A549 (cell line): ENCODE measurements at regions not wholly inside any gene's neighbourhood (a gene's known extent, or its start where the extent isn't known, plus 50 kb on each side); places are given as distances from the start of the nearest gene placed in this dataset.

Experiments used
- ATAC-seq, 2 experiments: fragments of 200-7000 bp in 1 of 2; fragments of >200 bp in 1 of 2; cut with Nextera tagmentation in 1 of 2; cut with Tn5 transposase in 1 of 2; 3 replicates each; pipeline versions ENCODE4 v1.8.0 to v1.9.1; 2018 to 2020; ENCODE audit warnings: mild to moderate bottlenecking in 1 of 2, moderate library complexity in 1 of 2
- CTCF ChIA-PET: fragments of 300-600 bp; sonication (Branson Sonifier 250); formaldehyde crosslinking; extraction: SDS; loops from one replicate; lab custom pipeline; 2021; ENCODE audit warnings: antibody characterized with exemption, inconsistent platforms; lab: Yijun Ruan, JAX
- POLR2A ChIA-PET: fragments of 350-600 bp; formaldehyde crosslinking; extraction: SDS; loops from one replicate; lab custom pipeline; 2021; ENCODE audit warnings: antibody characterized with exemption, inconsistent platforms; lab: Yijun Ruan, JAX
- DNase-seq, 2 experiments: peaks; one replicate each; pipeline versions ENCODE4 v3.0.0 to v3.0.0-alpha.2; 2011 to 2016; ENCODE audit warnings: low read depth in 1 of 2, low spot score in 1 of 2
- FAIRE-seq: peaks from 2 replicates; lab custom pipeline; 2011; peaks lifted over from hg19 to GRCh38; lab: Jason Lieb, UNC
- H3K27ac ChIP-seq, 2 experiments: fragments of >200 bp; sonication (Bioruptor Twin); formaldehyde crosslinking; 3 replicates each; pipeline ENCODE4 v1.5.1; 2016 to 2017
- H3K4me1 ChIP-seq: fragments of >200 bp; sonication (Bioruptor Twin); formaldehyde crosslinking; 3 replicates; pipeline ENCODE4 v1.6.1; 2016
- H3K4me2 ChIP-seq: fragments of >200 bp; sonication (Bioruptor Twin); formaldehyde crosslinking; 3 replicates; pipeline ENCODE4 v1.6.1; 2016
- H3K4me3 ChIP-seq: fragments of >200 bp; sonication (Bioruptor Twin); formaldehyde crosslinking; 3 replicates; pipeline ENCODE4 v1.5.1; 2016
- H3K9me3 ChIP-seq: fragments of >200 bp; sonication (Bioruptor Twin); formaldehyde crosslinking; 3 replicates; pipeline ENCODE4 v1.6.1; 2016
- BCL3 ChIP-seq: fragments of >200 bp; sonication (Bioruptor Twin); formaldehyde crosslinking; IDR thresholded peaks from 3 replicates; pipeline ENCODE4 v1.6.1; 2016
- E2F6 ChIP-seq: IDR thresholded peaks from 2 replicates; pipeline ENCODE4 v1.6.1; 2012; ENCODE audit warnings: low read depth, borderline replicate concordance
- EHF ChIP-seq: fragments of 250-450 bp; sonication (Bioruptor Pico); IDR thresholded peaks from 2 replicates; pipeline ENCODE4 v1.5.0; 2020; ENCODE audit warnings: mild to moderate bottlenecking
- FOSB ChIP-seq: fragments of 250-450 bp; sonication (Bioruptor Pico); IDR thresholded peaks from 2 replicates; pipeline ENCODE4 v1.5.0; 2020; ENCODE audit warnings: mild to moderate bottlenecking, moderate library complexity
- FOXS1 ChIP-seq: fragments of 250-450 bp; sonication (Bioruptor Pico); IDR thresholded peaks from 2 replicates; pipeline ENCODE4 v1.5.0; 2020; ENCODE audit warnings: mild to moderate bottlenecking, moderate library complexity
- GATA3 ChIP-seq: IDR thresholded peaks from 2 replicates; pipeline ENCODE4 v1.6.1; 2012; ENCODE audit warnings: borderline replicate concordance
- HMGXB4 ChIP-seq: fragments of 250-450 bp; sonication (Bioruptor Pico); IDR thresholded peaks from 2 replicates; pipeline ENCODE4 v1.5.0; 2021; ENCODE audit warnings: mild to moderate bottlenecking, moderate library complexity, borderline replicate concordance
- HOXB13 ChIP-seq: fragments of 250-450 bp; sonication (Bioruptor Pico); IDR thresholded peaks from 2 replicates; pipeline ENCODE4 v1.5.0; 2020; ENCODE audit warnings: low read depth, mild to moderate bottlenecking, moderate library complexity
- KDM1A ChIP-seq: fragments of 200-600 bp; sonication (generic); IDR thresholded peaks from 2 replicates; pipeline ENCODE4 v1.6.1; 2016; ENCODE audit warnings: low read depth, mild to moderate bottlenecking
- KDM5A ChIP-seq: fragments of 200-600 bp; sonication (generic); IDR thresholded peaks from 2 replicates; pipeline ENCODE4 v1.6.1; 2016; ENCODE audit warnings: antibody characterized with exemption, mild to moderate bottlenecking
- MAFK ChIP-seq: fragments of 450-650 bp; IDR thresholded peaks from 2 replicates; pipeline ENCODE4 v1.6.1; 2014; ENCODE audit not compliant: partially characterized antibody
- MAX ChIP-seq: IDR thresholded peaks from 2 replicates; pipeline ENCODE4 v1.6.1; 2012
- MAZ ChIP-seq: fragments of 150-350 bp; IDR thresholded peaks from 2 replicates; pipeline ENCODE4 v1.6.1; 2014; ENCODE audit warnings: antibody characterized with exemption, low read depth, low read length, borderline replicate concordance
- NFE2L2 ChIP-seq: fragments of 150-350 bp; conservative IDR thresholded peaks from 2 replicates; pipeline ENCODE4 v1.6.1; 2014; ENCODE audit warnings: low read length
- NR3C1 ChIP-seq: fragments of >200 bp; sonication (Bioruptor Twin); formaldehyde crosslinking; IDR thresholded peaks from 3 replicates; pipeline ENCODE4 v1.6.1; 2017
- POLR2AphosphoS2 ChIP-seq: conservative IDR thresholded peaks from 2 replicates; pipeline ENCODE4 v1.6.1; 2012; ENCODE audit warnings: low read length, improper control_type of control experiment, inconsistent platforms
- RARB ChIP-seq: fragments of 250-450 bp; sonication (Bioruptor Pico); IDR thresholded peaks from 2 replicates; pipeline ENCODE4 v1.8.0; 2021; ENCODE audit warnings: mild to moderate bottlenecking, moderate library complexity
- RCOR1 ChIP-seq: fragments of 150-350 bp; IDR thresholded peaks from 2 replicates; pipeline ENCODE4 v1.6.1; 2014; ENCODE audit warnings: antibody characterized with exemption, low read length, low read depth
- USF2 ChIP-seq: fragments of 450-650 bp; IDR thresholded peaks from 2 replicates; pipeline ENCODE4 v1.6.1; 2014; ENCODE audit warnings: antibody characterized with exemption
- ZC3H11A ChIP-seq: fragments of 450-650 bp; IDR thresholded peaks from 2 replicates; pipeline ENCODE4 v1.6.1; 2014; ENCODE audit warnings: antibody characterized with exemption, mild to moderate bottlenecking
- WGBS: methylation state at CpG from one replicate; pipeline ENCODE4 v1.1.6; 2017; ENCODE audit errors: missing lambda C conversion rate; 5-methylcytosine and 5-hydroxymethylcytosine counted together

- CTCF ChIA-PET, result interaction anchor here (1.4 to 1.6 kb wide), 2 partner anchors 11 to 135 kb away, joined by 4 read pairs; no protein-coding TSS in a partner anchor
- no peaks in the 10 kb centered on the region for H3K4me1 ChIP-seq
- ATAC-seq (no peak), DNase-seq (no peak), FAIRE-seq (no peak)
- H3K27ac ChIP-seq, result no peak overlapping the region
- H3K4me3 ChIP-seq, result no peak overlapping the region
- H3K4me2 ChIP-seq, result no peak overlapping the region
- no peak for TF ChIP-seq POLR2AphosphoS2
- TF ChIP-seq USF2, result no peak
- no peak for TF ChIP-seq RCOR1
- no peak for TF ChIP-seq EHF
- no peak for TF ChIP-seq ZC3H11A
- TF ChIP-seq NFE2L2, result no peak
- no peak for TF ChIP-seq HMGXB4 (CRISPR knock-in tag)
- TF ChIP-seq FOSB (CRISPR knock-in tag), result no peak
- no peak for TF ChIP-seq MAZ
- TF ChIP-seq MAX, result no peak
- TF ChIP-seq BCL3, result no peak
- no peak for TF ChIP-seq KDM5A
- no peak for TF ChIP-seq NR3C1
- TF ChIP-seq FOXS1 (CRISPR knock-in tag), result no peak
- TF ChIP-seq E2F6, result no peak
- no peak for TF ChIP-seq MAFK
- no peak for TF ChIP-seq GATA3
- no peak for TF ChIP-seq HOXB13 (CRISPR knock-in tag)
- no peak for TF ChIP-seq KDM1A
- 76% methylated on average over 2 of the region's 2 CpGs for WGBS
- H3K9me3 ChIP-seq, result no peaks in the 10 kb centered on the region
- POLR2A ChIA-PET, result no interaction called here
Observed at GRCh38 chrX:13511944-13512330, 57.5 kb upstream of the EGFL6 start.

- Histone ChIP-seq H3K4me1 (no peaks in the 10 kb centered on the region), H3K4me3 (no peak overlapping the region), H3K4me2 (no peak overlapping the region), H3K9me3 (no peaks in the 10 kb centered on the region), H3K27ac (no peak overlapping the region)
- POLR2A ChIA-PET, result interaction anchor here (0.6 kb wide), 2 partner anchors 352 to 592 kb away, joined by 6 to 8 read pairs; no protein-coding TSS in a partner anchor
- CTCF ChIA-PET, result interaction anchor here (0.6 to 1.8 kb wide), 5 partner anchors 11 to 395 kb away, joined by 3 to 5 read pairs (median 4); no protein-coding TSS in a partner anchor
- TF ChIP-seq ZC3H11A (peak; percentile 27; the same call in 1 of the 2 replicates), RARB (CRISPR knock-in tag) (no peak)
- FAIRE-seq, result peak; percentile 18
- no peak for ATAC-seq
- DNase-seq, result no peak
- WGBS, result 100% methylated on average over 1 of the region's 1 CpG
Observed at GRCh38 chrX:13511241-13511943, 58.0 kb upstream of the EGFL6 start.
